Kidney tubule cell (primary cell): ENCODE measurements at regions not wholly inside any gene's neighbourhood (a gene's known extent, or its start where the extent isn't known, plus 50 kb on each side); places are given as distances from the start of the nearest gene placed in this dataset.

Experiments used
- DNase-seq: peaks from one replicate; pipeline ENCODE4 v3.0.0-alpha.2; 2018; ENCODE audit warnings: low spot score

DNA sequence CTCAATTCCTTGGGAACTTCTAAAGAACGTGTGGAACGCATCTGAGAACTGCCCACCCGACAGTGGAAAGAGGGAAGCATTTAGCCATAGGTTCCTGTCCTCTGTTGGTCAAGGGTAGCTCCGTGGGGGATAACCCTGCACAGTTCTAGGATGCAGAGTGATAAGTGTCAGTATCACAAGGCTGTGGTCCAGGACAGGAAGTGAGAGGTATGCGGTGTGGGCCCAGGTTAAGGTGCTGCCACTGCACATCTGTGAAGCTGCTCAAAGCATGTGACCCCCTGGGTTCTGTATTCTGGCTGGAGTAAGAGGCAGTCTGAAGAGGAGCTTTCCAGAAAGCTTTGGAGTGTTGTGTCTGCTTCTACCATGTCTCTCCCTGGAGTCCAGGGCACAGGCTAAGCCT is 51.7 kb upstream of the HES1 start:
- no peak for DNase-seq
